Amygdala (tissue), 56 donors: ENCODE measurements at regions not wholly inside any gene's neighbourhood (a gene's known extent, or its start where the extent isn't known, plus 50 kb on each side); places are given as distances from the start of the nearest gene placed in this dataset.

ENCODE experiments used
- DNase-seq, 56 donors: peaks; one replicate each; lab custom pipeline; 2025; lab: John Stamatoyannopoulos, UW

DNA sequence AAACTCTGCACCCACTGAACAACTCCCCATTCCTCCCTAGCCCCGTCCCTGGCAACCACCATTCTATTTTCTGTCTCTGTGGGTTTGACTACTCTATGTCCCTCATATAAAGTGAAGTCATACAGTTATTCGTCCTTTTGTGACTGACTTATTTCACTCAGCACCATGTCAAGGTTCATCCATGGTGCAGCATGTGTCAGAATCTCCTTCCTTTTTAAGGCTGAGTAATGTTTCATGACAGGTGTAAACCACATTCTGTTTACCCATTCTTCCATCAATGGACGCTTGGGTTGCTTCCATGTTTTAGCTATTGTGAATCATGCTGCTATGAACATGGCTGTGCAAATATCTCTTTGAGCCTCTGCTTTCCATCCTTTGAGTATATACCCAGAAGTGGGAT lies 192.3 kb upstream of the NSMCE3 start:
- no peak for DNase-seq

DNA sequence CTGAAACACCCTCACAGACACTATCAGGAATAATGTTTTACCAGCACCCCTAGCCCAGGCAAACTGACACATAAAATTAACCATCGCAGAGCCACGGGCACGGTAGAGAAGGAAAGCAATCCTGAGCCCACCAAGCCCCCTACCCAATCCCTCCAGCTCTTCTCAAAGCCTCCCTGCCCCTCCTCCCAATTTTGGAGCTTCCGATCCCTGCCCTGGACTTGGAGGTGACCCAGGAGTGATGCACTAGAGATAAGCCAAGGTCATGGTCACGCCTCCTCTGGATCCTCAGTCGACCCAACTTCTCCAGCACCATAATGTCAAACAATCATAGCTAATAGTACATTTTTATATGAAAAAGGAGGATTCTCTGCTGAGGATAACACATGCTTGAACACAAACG lies 188.7 kb upstream of the NSMCE3 start:
- no peak for DNase-seq

DNA sequence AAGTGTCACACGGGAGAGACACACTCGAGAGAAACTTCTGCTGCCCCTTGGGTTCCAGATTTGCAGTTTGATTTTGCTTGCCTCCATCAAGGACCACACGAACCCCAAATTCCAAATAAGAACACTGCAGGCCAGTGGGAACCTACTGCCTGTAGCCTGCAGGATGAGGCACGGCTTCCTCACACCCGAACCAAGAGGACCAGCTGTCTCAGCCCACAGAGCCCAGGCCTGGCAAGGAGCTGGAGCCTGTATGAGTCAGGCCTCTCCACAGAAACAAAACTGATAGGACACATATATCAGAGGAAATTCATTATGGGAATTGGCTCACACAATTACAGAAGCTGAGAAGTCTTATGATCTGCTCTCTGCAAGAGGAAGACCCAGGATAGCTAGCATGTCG lies 188.1 kb upstream of the NSMCE3 start:
- peak in 3 of 56 donors; percentile 5 to 15 (median 11) for DNase-seq

DNA sequence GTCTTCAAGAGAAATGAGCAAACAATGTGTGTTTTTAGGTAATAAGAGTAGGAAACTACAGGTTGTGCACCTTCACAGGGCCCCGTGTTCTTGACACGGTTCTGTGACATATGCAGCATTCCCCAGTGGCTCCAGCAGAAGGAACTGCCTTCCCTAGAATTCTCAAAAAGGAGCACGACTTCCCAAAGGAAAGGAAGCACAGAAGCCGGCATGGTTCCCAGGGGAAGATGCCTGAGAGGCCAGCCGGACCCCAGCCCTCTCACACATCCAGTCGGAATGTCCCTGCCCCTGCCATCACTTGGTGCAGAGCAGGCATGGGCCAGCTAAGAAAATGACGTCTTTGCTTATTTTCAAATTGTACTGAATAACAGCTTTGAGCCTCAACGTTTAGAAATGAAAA lies 187.3 kb upstream of the NSMCE3 start:
- no peak for DNase-seq

DNA sequence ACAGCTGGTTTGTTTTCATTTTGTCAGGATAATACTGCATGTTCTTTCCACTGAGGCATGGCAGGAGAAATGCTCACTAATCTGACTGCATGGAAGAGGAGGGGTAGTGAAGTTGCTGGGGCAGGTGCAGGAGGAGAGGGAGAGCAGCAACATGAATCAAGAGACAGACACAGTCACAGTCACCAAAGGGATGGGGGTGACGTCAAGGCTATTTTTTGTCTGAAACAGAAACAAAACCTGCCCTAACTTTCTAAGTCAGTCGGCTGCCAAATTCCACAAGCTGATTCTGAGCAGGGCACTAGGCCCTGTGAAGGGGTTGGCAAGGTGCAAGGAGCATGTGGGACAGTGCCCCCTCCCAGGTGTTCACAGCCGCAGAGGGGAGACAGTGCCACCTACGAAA lies 186.6 kb upstream of the NSMCE3 start:
- DNase-seq = no peak

DNA sequence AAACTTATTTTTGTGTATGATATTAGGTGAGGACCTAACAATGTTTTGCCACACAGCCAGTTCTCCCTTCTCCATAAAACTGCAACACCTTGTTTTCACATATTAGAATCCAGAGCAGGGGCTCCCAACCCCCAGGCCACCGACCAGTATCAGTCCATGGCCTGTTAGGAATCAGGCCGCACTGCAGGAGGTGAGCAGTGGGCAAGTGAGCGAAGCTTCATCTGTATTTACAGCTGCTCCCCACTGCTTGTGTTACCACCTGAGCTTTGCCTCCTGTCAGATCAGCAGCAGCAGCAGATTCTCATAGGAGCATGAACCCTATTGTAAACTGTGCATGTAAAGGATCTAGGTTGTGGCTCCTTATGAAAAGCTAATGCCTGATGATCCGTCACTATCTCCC lies 185.9 kb upstream of the NSMCE3 start:
- DNase-seq = no peak

DNA sequence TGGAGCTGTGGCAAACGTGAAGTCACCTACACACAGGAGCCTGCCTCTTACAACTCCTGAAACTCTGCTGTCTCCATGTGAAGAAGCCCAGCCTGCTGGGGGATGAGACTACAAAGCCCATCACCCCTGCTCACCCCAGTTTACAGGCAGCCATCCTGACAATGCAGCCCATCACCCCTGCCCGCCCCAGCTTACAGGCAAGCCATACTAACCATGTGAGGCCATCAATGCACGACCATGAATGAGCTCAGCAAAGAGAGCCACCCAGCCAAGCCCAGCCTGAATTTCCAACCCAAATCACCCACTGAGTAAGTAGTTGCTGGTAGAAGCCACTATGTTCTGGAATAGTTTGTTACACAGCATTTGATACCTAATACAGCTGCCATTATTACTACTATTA lies 185.4 kb upstream of the NSMCE3 start:
- no peak for DNase-seq

DNA sequence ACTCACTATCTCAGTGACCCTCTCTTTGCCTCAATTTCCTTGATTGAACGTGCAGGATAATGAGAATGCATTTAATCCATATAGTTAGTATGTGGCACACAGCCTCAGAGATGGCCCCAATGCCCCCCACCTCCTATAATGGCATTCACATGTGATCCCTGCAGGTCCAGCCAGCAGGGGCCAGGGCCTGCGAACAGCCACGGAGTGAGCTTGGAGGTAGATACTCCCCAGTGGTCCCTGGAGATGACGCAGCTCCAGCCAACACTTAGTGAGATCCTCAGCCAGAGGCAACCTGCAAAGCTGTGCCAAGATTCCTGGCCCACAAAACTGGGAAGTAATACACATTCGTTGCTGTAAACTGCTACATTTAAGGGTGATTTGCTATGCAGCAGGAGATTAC lies 184.9 kb upstream of the NSMCE3 start:
- no peak for DNase-seq

DNA sequence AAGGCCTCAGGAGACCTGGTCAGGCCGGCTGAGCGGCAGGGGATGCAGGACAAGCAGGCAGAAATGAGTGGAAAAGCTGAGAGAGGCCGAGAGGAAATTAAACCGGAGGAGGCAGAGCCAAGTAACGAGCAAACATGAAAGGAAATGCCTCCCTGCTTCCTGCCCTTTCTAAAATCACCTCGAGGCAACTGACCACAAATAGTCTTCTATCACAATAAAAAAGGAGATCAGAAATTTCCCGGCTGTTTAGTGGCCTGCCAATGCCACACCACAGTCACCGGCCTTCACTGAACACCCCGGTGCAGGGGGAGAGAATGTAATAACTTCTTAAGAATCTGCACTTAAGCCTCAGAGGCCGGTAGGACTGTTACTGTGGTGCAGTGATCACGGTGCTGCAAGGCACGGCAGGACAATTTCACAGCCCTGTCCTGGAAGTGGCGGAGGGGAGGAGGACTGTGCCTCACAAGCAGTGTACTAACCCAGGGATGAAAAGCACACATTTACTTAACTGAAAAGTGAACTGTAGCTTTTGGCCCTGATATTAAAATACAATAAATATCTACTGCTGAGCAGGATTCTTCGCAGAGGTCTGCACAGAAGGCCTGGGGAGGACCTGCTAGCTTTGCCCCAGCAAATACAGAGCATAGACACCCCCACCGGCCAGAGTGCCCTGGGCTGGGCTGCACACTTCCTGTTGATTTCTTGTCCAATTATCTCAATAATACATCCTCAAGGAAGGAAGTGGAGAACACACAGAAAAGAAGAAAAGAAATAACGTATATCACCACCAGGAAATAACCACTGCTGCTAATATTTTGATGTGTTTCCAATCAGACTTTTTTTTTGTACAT lies 183.5 kb upstream of the NSMCE3 start:
- no peak for DNase-seq

DNA sequence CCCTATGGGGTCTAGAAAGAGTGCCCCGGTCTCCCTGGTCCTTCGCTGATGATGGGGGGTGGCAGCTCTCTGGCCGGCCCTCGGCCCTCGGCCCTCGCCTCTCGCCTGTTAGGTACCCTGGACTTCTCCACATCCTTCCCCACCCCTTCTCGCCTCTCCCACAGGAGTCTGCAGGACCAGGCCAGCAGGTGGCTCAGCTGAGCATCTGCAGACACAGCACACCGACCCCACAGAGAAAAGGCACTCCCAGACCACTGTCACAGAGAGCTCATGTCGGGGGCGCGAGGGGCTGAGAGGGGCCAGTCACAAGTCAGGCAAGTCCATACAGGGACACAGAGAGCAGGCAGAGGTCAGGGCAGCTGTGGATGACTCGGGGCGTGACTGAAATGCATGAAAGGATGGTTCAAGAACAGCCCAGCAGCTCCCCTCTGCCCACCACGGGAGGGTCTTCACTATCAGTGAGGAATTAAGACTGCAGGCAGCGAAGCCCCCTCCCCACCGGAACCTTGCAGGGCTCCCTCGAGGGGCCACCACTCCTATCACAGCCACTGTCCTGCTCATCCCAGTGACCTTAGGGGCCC lies 181.7 kb upstream of the NSMCE3 start:
- DNase-seq = no peak

DNA sequence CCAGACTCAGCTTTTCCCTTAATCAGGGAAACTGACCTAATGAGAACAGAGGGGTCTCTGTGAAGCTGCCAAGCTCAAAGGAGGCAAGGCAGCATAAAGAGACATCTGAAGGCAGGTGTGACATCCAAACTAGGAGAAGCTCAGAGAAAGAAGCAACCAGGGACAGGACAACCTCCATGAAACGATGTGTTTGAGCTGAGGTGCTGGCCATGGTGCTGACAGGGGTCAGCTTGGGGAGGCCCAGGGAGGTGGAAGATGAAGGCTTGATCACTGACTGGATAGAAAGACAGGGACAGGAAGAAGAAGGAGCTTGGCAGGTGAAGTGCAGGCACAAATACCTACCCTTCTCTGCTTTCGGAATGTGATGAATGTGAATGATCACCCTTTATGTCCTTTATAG lies 179.5 kb upstream of the NSMCE3 start:
- no peak for DNase-seq

DNA sequence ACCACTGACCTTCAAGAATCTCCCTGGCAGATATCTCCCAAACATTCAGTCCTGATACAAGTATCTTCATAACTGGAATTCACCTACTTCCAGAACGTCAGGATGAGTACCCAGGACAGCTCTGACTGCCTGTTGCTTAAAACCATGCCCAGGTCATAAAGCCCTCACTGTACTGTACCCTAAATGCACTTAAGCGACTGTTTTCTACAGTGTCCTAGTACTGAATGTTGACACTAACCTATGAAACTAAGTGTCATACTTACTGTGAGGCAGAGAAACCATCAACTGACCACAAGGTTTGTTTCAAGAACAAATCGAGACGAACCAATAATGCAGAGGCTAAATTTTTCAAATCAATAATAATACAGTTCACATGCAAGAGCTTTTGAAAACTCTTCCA lies 178.7 kb upstream of the NSMCE3 start:
- no peak for DNase-seq

DNA sequence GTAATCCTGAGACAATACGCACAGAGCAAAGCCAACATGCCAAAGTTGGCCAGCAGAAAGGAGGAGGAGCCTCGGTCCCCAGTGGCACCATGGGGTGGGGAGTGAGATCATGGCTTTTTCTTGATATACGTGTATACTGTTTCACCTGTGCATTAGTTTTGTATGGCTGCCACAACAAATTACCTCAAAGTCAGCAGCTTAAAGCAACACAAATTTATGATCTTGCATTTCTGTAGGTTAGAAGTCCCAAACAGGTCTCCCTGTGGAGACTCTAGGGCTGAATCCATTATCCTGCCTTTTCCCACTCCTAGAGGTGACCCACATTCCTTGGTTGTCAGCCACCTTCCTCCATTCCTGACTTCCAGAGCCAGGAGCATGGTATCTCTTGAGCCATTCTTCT lies 176.9 kb upstream of the NSMCE3 start:
- no peak for DNase-seq

DNA sequence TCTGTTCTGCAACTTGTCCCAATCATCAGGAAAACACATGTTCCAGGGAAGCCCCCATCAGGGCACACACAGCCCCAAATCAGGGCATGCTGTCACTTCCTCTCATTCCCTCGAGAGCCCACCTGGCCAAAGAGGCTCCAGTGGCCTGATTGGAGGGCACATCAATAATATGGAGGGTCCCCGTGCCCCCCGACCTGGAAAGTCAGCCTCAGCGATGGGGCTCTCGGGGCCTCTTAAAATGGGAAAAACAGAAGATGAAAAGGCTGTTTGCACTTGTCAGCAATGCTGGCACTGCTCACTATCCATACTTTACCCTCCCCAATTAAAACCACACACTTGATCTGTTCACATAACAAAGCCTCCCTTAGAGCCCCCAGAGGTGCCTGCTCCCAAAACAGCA lies 172.9 kb upstream of the NSMCE3 start:
- no peak for DNase-seq

DNA sequence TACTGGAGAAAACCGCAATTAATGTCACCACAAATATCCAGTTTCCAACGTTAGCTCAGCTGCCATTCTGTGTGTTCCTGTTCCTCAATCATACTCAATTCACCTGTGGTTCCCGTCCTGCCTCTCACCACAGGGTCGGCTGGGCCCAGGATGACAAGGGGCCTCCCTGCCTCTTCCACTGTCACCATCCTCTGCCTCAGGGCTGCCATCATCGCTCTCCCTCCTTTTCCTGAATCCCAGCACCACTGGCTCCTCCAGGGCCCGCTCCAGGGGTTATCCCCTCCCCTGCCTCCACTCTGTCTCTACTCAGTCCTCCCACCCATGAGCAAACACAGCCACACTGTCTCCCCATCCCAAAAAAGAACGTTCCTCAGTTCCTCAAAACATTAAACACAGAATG lies 170.9 kb upstream of the NSMCE3 start:
- no peak for DNase-seq

DNA sequence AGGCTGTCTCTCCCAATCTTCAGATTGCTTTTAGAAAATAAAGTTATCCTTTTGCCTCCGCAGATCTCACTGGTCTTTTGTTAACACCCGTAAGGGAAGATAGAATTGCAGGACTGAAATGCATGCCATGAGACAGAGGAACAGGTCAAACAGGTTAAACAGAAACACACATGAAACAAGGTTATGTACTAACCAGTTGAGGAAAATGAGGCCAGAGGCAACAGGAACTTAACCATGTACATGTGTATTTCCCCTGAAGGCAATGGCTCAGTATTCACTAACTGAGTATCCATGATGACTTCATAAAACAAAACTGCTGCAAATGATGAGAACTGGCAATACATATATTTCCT lies 169.1 kb upstream of the NSMCE3 start:
- no peak for DNase-seq

DNA sequence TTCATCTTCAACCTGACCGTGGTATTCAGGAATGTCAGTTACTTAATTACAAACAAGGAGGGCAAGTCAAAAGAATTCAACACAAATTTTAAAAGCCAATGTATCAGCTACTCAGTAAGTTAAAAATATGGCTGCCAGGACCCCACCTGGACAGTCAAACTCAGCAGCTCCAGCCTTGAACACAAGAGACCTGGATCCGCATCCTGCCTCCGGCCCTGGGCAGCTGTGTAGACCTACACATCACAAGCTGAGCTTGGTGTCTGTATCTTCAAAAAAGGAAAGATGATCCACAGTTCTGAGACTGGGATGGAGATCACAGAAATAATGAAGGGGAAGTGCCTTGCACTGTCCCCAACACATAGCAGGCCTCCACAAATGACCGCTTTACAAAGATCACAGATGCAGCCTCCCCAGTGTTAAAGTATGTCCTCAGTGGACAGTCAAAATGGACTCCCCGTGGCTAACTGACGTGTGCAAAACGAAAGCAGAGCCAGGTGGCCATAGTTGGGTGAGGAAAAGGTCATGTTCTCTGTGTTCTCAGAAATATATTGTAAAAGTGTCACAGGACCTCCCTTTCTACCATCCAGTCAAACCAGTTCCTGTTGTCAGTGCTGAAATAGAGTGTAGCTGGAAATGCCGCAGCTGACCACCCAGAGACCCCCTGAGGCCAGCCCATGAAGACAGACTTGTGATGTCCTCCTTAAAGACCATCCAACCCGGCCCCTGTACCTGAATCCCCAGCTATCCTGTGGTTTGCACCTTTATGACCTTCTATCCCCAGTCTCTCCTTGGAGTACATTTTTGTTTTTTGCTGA lies 168.5 kb upstream of the NSMCE3 start:
- DNase-seq = no peak

DNA sequence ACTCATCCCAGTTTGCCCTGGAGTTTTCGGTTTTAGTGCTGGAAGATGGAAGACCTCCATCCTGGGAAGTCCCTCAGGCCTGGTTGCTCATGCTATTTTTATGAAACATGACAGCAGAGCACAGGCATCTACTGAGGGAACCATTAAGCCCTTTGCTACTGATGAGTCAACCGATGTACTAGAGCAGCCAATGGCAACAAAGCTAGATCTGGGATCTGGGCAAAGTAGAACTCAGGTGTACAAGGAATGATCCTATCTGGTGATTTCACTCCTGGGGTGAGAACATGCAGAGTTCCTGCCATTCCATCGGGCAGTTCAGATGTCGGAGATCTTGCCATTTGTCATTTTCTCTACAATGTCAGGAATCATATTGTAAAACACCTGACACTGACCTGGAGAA lies 166.2 kb upstream of the NSMCE3 start:
- DNase-seq = no peak

DNA sequence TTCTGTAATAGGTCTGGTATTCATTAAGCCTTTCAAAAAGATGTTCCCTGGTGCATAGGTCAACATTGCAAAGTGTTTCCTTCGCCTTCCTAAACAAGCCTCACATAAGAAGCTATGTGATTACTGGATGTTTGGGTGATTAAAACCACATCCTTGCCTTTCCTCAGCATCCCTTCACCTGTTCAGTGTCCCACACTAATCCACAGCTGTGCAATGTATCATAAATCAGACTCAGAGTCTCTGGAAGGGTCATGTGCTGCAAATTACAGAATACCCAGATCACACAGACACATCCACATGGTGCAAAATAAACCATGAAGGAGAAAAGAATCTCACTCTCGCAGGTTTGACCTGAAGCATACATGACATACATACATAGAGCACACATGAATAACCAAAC lies 164.7 kb upstream of the NSMCE3 start:
- no peak for DNase-seq

DNA sequence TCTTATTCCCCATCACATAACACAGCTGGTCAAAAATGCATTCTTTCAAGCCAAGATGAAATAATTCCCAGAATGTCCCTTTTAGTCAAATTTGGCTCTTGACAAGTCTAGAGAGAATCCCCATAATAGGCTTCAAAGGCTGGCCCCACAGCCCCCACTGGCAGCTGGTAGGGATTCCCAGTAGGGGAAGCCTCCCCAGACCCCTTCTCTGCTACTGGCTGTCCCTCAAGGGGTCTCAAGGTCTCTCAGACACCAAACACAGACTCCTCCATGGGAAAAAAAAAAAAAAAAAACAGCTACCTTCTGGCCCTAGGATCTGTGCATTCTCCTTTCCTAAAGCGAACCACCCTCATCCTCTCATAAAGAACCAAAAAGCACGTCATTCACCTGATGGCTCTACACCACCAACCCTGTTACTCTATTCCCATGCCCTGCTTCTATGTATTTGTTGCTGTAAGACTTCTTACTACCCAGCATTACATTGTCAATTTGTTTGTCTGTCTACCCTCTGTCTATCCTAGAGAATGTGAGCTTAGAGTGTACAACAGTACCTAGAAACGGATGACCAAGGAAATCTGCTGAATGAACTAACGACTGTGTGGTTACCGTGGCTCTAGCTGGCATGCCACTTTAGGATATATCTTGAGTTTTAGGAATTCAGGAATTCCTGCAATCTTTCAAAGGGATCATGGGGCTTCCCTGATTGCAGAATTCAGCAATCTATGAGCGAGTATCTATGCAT lies 164.1 kb upstream of the NSMCE3 start:
- DNase-seq = no peak

DNA sequence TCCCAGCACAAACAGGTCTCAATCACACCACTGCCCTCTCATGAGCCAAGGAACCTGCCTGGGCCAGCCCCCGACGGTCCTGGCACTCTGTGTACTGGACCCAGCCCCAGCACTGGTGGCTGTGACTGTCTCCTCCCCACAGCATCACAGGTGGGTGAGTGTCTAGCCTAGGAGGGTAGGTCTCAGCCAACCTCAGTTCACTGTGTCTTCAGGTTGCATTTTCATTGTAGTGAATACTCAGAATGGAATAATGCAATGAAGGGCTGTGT lies 163.4 kb upstream of the NSMCE3 start:
- no peak for DNase-seq
